ENCODE measurements at regions not wholly inside any gene's neighbourhood (a gene's known extent, or its start where the extent isn't known, plus 50 kb on each side); places are given as distances from the start of the nearest gene placed in this dataset.

DNA sequence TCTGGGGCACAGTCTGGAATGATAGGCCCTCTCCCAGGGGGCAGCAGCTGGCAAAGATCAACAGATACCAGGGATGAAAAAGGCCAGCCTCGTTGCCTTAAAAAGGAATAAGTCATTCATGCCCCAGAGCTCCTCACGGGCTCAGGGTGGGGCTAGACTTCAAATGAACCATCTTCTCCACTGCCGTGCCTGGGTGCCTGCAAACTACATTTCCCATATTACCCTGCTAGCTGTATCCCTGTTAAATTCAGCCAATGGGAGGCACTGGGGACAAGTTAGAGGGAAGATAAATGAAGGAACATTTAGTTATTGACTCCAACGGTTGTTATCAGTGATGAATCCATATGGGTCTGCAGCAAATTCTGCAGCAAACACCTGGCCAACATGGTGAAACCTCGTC lies 101.2 kb upstream of the CYYR1 start:
- no peak overlapping the region for H3K4me2 ChIP-seq (ENCODE audit: low read depth, low read length, poor library complexity, severe bottlenecking)
- no peaks in the 10 kb centered on the region for H3K27me3 ChIP-seq (ENCODE audit: insufficient read depth, low read length, poor library complexity, severe bottlenecking)
- no peaks in the 10 kb centered on the region for H3K4me1 ChIP-seq (ENCODE audit: insufficient read depth, low read length, poor library complexity, severe bottlenecking)
- H3F3A ChIP-seq (ENCODE audit: low read depth), result no peaks in the 10 kb centered on the region
- no peak overlapping the region for H3K4me3 ChIP-seq (ENCODE audit: low read length, poor library complexity, severe bottlenecking)
- TF ChIP-seq, protein P1, sequence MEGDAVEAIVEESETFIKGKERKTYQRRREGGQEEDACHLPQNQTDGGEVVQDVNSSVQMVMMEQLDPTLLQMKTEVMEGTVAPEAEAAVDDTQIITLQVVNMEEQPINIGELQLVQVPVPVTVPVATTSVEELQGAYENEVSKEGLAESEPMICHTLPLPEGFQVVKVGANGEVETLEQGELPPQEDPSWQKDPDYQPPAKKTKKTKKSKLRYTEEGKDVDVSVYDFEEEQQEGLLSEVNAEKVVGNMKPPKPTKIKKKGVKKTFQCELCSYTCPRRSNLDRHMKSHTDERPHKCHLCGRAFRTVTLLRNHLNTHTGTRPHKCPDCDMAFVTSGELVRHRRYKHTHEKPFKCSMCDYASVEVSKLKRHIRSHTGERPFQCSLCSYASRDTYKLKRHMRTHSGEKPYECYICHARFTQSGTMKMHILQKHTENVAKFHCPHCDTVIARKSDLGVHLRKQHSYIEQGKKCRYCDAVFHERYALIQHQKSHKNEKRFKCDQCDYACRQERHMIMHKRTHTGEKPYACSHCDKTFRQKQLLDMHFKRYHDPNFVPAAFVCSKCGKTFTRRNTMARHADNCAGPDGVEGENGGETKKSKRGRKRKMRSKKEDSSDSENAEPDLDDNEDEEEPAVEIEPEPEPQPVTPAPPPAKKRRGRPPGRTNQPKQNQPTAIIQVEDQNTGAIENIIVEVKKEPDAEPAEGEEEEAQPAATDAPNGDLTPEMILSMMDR (conservative IDR thresholded peaks at IDR 0.05; ENCODE audit: low read length), result no peak
- no peak for TF ChIP-seq EZH2phosphoT487 (IDR thresholded peaks at IDR 0.05; ENCODE audit: borderline replicate concordance)
- H3K36me3 ChIP-seq (ENCODE audit: insufficient read depth, low read length), result no peaks in the 10 kb centered on the region
- no peaks in the 10 kb centered on the region for H3K79me2 ChIP-seq (ENCODE audit: insufficient read depth, low read length)
- no peak overlapping the region for H2AFZ ChIP-seq (ENCODE audit: low read length)
- H3K9ac ChIP-seq (ENCODE audit: low read depth, low read length, poor library complexity, severe bottlenecking), result no peak overlapping the region
- no peaks in the 10 kb centered on the region for H4K20me1 ChIP-seq (ENCODE audit: insufficient read depth, low read length, poor library complexity, severe bottlenecking)
- H3K9me3 ChIP-seq (ENCODE audit: insufficient read depth, low read depth, low read length), result peaks cover 3% of the 10 kb centered on the region; the same call in 1 of the 2 replicates
- H3K9me2 ChIP-seq (replicated peaks; ENCODE audit: low read depth, low read length), result no peaks in the 10 kb centered on the region

DNA sequence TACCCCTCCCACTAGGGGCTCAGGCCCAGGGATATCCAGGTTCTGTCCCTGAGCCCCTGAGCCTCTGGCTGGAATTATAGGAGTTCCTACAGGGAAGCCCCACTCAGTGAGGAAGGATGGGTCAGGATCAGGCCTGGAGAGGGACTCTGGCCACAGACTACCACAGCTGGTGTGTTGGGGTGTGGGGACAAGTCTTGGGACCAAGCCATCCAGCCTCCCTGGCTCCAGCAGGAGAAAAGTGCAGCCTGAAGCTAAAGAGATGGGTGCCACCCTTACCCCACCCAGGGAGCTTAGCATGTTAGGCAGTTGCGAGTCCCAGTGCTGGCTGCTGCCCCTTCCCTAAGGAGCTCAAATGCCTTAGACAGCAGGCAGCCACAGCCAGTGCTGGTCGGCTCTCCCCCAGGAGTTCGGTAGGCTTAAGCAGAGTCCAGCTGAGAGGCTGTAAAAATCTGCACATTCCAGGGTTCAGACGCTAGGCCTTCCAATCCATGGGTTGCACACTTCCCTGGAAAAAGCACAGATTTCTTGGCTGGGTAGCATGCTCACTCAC lies 96.2 kb upstream of the CYYR1 start:
- Histone ChIP-seq H3K79me2 (ENCODE audit: insufficient read depth, low read length) (no peaks in the 10 kb centered on the region), H2AFZ (ENCODE audit: low read length) (no peak overlapping the region), H3K4me1 (ENCODE audit: insufficient read depth, low read length, poor library complexity, severe bottlenecking) (no peaks in the 10 kb centered on the region), H3F3A (ENCODE audit: low read depth) (no peaks in the 10 kb centered on the region), H3K27me3 (ENCODE audit: insufficient read depth, low read length, poor library complexity, severe bottlenecking) (no peaks in the 10 kb centered on the region), H3K4me3 (ENCODE audit: low read length, poor library complexity, severe bottlenecking) (no peak overlapping the region), H3K4me2 (ENCODE audit: low read depth, low read length, poor library complexity, severe bottlenecking) (no peak overlapping the region), H3K9ac (ENCODE audit: low read depth, low read length, poor library complexity, severe bottlenecking) (no peak overlapping the region), H3K9me3 (ENCODE audit: insufficient read depth, low read depth, low read length) (0 out of 2 replicates have a peak, but pooled peaks cover 3% of the 10 kb centered on the region), H3K9me2 (replicated peaks; ENCODE audit: low read depth, low read length) (no peaks in the 10 kb centered on the region), H3K36me3 (ENCODE audit: insufficient read depth, low read length) (no peaks in the 10 kb centered on the region), H4K20me1 (ENCODE audit: insufficient read depth, low read length, poor library complexity, severe bottlenecking) (no peaks in the 10 kb centered on the region)
- TF ChIP-seq, protein P1 (conservative IDR thresholded peaks at IDR 0.05; ENCODE audit: low read length), result no peak
- TF ChIP-seq EZH2phosphoT487 (IDR thresholded peaks at IDR 0.05; ENCODE audit: borderline replicate concordance), result no peak

DNA sequence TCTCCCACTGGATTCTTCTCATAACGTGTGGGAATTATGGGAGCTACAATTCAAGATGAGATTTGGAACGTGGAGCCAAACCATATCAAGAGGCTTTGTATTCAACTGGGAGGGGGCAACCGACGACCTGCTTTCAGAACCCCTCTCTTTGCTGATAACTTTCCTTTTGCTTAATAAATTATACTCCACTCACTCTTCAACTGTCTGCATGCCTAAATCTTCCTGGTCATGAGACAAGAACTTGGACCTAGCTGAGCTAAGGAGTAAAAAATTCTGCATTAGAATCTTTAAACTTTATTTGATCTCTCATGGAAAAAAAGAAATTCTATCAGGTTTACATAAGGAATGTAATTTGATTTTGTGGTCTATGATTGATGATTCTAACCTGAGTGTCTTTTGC lies 86.7 kb upstream of the CYYR1 start:
- Histone ChIP-seq H3K36me3 (ENCODE audit: insufficient read depth, low read length) (no peaks in the 10 kb centered on the region), H3K79me2 (ENCODE audit: insufficient read depth, low read length) (no peaks in the 10 kb centered on the region), H3K9me2 (replicated peaks; ENCODE audit: low read depth, low read length) (no peaks in the 10 kb centered on the region; the same call in 1 of the 2 replicates), H3K4me3 (ENCODE audit: low read length, poor library complexity, severe bottlenecking) (no peak overlapping the region), H3K9me3 (ENCODE audit: insufficient read depth, low read depth, low read length) (no peaks in the 10 kb centered on the region), H4K20me1 (ENCODE audit: insufficient read depth, low read length, poor library complexity, severe bottlenecking) (no peaks in the 10 kb centered on the region), H3K27me3 (ENCODE audit: insufficient read depth, low read length, poor library complexity, severe bottlenecking) (no peaks in the 10 kb centered on the region), H3F3A (ENCODE audit: low read depth) (no peaks in the 10 kb centered on the region), H3K4me1 (ENCODE audit: insufficient read depth, low read length, poor library complexity, severe bottlenecking) (no peaks in the 10 kb centered on the region), H3K9ac (ENCODE audit: low read depth, low read length, poor library complexity, severe bottlenecking) (no peak overlapping the region), H2AFZ (ENCODE audit: low read length) (no peak overlapping the region), H3K4me2 (ENCODE audit: low read depth, low read length, poor library complexity, severe bottlenecking) (no peak overlapping the region)
- TF ChIP-seq, protein P1 (conservative IDR thresholded peaks at IDR 0.05; ENCODE audit: low read length), result no peak
- TF ChIP-seq EZH2phosphoT487 (IDR thresholded peaks at IDR 0.05; ENCODE audit: borderline replicate concordance), result no peak

All from Loucy (cell line).